Stimulated activated memory B cell treated with anti-CD40 and anti-IgM and Interleukin-4, amounts not matched to agents 10 μg/mL and 1 μg/mL and 100 μg/mL, for 72 hours (primary cell): ENCODE measurements at regions not wholly inside any gene's neighbourhood (a gene's known extent, or its start where the extent isn't known, plus 50 kb on each side); places are given as distances from the start of the nearest gene placed in this dataset.

Experiments used
- ATAC-seq: fragments of 150-1000 bp; cut with Tn5 transposase; 2 replicates; pipeline ENCODE4 v1.10.0; 2021
- H3K27ac Mint-ChIP-seq: one replicate; pipeline ENCODE4 v1.8.0; 2022; ENCODE audit warnings: mild to moderate bottlenecking, mixed read lengths
- H3K27me3 Mint-ChIP-seq: one replicate; pipeline ENCODE4 v1.8.0; 2022; ENCODE audit warnings: mixed read lengths
- H3K36me3 Mint-ChIP-seq: one replicate; pipeline ENCODE4 v1.8.0; 2022; ENCODE audit warnings: mixed read lengths
- H3K4me1 Mint-ChIP-seq: one replicate; pipeline ENCODE4 v1.8.0; 2022; ENCODE audit warnings: mixed read lengths
- H3K4me3 Mint-ChIP-seq: one replicate; pipeline ENCODE4 v1.8.0; 2022; ENCODE audit warnings: mild to moderate bottlenecking, moderate library complexity, mixed read lengths
- H3K9me3 Mint-ChIP-seq: one replicate; pipeline ENCODE4 v1.8.0; 2022; ENCODE audit warnings: mixed read lengths

- Mint-ChIP-seq H3K4me1 (peaks cover 18% of the 10 kb centered on the region), H3K36me3 (no peaks in the 10 kb centered on the region), H3K9me3 (no peaks in the 10 kb centered on the region), H3K27me3 (peaks cover 75% of the 10 kb centered on the region), H3K4me3 (no peak overlapping the region), H3K27ac (no peak overlapping the region)
- ATAC-seq = no peak
These were observed 345.3 kb downstream of the MATN1 start for GRCh38 chr1:30378003-30378596.

- no peak overlapping the region for H3K4me3 Mint-ChIP-seq
- H3K9me3 Mint-ChIP-seq = no peaks in the 10 kb centered on the region
- ATAC-seq = no peak
- H3K27ac Mint-ChIP-seq = no peak overlapping the region
- peaks cover 77% of the 10 kb centered on the region for H3K27me3 Mint-ChIP-seq
- H3K36me3 Mint-ChIP-seq = no peaks in the 10 kb centered on the region
- H3K4me1 Mint-ChIP-seq = peaks cover 18% of the 10 kb centered on the region
These were observed 346.0 kb downstream of the MATN1 start for GRCh38 chr1:30377230-30378002.

GRCh38 chr1:30376054-30376697, 347.2 kb downstream of the MATN1 start:
- H3K27ac Mint-ChIP-seq = no peak overlapping the region
- no peak for ATAC-seq
- H3K4me3 Mint-ChIP-seq = no peak overlapping the region
- H3K4me1 Mint-ChIP-seq = peaks cover 18% of the 10 kb centered on the region
- peaks cover 74% of the 10 kb centered on the region for H3K27me3 Mint-ChIP-seq
- no peaks in the 10 kb centered on the region for H3K36me3 Mint-ChIP-seq
- H3K9me3 Mint-ChIP-seq = no peaks in the 10 kb centered on the region

DNA sequence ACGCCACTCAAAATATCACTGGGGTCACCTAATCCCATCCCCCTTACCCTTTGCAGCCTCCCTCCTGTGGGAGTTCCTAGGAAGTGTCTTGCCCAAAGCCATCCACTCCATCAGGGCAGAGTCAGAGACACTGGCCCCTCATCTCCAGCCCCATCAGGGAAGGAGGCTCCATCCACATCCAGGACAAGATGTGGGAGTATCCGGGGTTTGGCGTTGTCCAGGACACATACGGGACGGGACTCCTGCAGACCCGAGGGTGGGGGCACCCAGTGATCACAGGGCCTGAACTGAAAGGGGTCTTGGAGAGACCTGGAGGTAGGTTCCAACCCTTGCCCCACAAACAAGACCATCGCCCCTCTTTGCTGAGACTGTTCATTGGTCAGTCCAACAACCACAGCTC, 348.2 kb downstream of the MATN1 start:
- no peak for ATAC-seq
- H3K4me3 Mint-ChIP-seq = no peak overlapping the region
- no peaks in the 10 kb centered on the region for H3K9me3 Mint-ChIP-seq
- no peaks in the 10 kb centered on the region for H3K36me3 Mint-ChIP-seq
- H3K27me3 Mint-ChIP-seq = peaks cover 73% of the 10 kb centered on the region
- peaks cover 12% of the 10 kb centered on the region for H3K4me1 Mint-ChIP-seq
- H3K27ac Mint-ChIP-seq = no peak overlapping the region

DNA sequence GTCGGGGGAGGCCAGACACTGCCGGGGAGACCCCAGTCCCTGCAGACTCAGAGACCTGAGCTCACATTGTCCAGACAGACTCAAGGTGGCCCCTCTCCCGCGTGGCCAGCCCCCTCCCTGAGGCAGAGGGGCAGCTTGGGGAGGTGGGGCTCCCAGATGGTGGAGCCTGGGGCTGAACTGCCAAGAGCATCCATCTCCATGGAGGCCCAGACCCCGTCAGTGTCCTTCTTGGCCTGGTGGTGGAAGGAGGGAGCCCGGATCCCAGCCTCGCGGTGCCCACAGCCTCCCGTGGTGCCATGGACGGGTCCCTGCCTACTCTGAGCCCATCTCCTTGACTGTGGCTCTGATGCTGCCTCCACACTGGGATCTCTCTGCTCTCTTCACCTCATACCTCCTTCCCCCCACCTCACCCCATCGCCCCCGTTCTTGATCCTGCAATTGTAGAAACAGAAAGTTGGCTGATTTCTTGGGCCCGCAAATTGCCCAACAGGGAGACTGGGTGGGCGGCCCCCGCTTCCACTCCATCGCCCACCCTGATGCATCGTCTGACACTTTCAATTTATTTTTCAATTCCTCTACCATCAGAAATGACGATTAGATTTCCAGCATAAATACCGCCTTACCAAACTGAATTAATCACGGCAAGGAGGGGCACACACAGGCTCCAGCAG, 348.9 kb downstream of the MATN1 start:
- peaks cover 6% of the 10 kb centered on the region for H3K4me1 Mint-ChIP-seq
- no peaks in the 10 kb centered on the region for H3K36me3 Mint-ChIP-seq
- no peak overlapping the region for H3K27ac Mint-ChIP-seq
- no peaks in the 10 kb centered on the region for H3K9me3 Mint-ChIP-seq
- H3K4me3 Mint-ChIP-seq = no peak overlapping the region
- H3K27me3 Mint-ChIP-seq = peaks cover 67% of the 10 kb centered on the region
- ATAC-seq = no peak

DNA sequence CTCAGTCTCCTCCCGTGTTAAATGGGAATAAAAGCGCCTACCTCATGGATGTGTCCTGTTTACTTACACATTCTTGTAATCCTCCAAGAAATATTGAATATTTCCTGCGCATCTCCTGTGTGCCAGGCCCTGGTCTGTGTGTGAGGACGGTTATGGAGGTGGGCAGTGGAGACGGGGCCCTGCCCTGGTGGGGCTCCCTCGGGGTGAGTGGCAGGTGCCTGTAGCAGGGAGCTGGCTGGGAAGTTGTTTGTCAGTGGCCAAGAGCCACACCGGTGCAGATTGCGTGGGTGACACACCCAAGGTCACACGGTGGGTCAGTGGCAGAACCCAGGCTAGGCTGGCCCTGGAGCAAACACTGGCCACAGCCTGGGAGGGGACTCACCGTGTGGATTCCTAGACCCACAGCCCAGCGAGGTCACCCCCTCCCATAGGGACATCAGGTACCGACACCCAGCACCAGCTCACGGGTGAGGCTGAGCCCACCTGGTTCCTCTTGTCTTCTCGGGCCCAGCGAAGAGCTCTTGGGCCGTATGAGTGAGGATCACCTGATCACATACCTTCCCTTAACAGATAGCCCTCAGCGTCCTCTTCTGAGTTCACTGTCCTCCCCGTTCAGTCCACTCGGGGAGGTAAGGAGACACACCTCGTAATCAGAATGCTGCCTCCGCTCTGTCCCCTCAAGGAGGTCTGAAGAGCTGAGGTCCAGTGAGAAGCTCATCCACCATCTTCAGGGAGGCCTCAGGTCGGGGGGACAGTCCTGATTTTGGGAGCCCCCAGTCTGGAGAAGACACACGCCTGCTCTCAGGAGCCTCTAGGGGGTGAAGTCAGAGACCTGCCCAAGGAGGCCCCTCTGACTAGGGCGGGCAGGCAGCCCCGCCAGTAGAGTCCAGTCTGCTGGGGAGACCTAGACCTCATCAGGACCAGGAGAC, 349.6 kb downstream of the MATN1 start:
- H3K9me3 Mint-ChIP-seq = no peaks in the 10 kb centered on the region
- H3K4me3 Mint-ChIP-seq = no peak overlapping the region
- peak; percentile 22 for ATAC-seq
- H3K4me1 Mint-ChIP-seq = no peaks in the 10 kb centered on the region
- no peak overlapping the region for H3K27ac Mint-ChIP-seq
- H3K27me3 Mint-ChIP-seq = peaks cover 60% of the 10 kb centered on the region
- H3K36me3 Mint-ChIP-seq = no peaks in the 10 kb centered on the region

DNA sequence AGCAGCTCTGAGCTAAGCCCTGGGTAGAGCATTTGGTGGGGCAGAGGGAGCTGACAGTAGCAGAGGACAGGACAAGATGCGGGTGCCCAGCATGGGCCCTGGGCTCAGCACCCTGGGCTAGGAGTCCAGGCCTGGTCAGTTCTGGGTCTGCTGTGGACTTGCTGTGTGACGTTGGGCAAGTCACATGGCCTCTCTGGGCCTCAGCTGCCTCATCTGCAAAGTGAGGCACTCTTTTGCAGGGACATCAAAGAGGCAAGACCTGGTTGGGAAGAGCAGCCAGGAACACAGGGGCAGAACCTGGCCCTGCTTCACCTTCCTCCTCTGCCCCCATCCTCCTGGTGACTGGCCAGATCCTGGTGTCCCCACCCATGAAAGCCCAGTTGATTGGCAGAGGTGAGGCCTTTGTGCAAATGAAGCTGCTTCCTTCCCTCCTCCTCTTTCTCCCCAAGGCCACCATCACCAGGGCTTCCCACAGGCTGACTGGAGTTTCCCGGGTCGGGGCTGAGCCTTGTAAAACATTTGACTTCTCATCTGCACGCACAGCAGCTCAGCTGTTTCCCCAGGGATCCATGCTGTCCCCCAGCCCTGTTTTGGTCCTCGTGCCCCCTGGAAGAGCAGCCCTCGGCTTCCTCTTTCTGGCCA, 350.5 kb downstream of the MATN1 start:
- Mint-ChIP-seq H3K4me3 (no peak overlapping the region), H3K27ac (no peak overlapping the region), H3K4me1 (no peaks in the 10 kb centered on the region), H3K27me3 (peaks cover 56% of the 10 kb centered on the region), H3K9me3 (no peaks in the 10 kb centered on the region), H3K36me3 (no peaks in the 10 kb centered on the region)
- ATAC-seq = no peak

GRCh38 chr1:30371888-30372791, 351.2 kb downstream of the MATN1 start:
- H3K36me3 Mint-ChIP-seq = no peaks in the 10 kb centered on the region
- H3K4me3 Mint-ChIP-seq = no peak overlapping the region
- no peaks in the 10 kb centered on the region for H3K4me1 Mint-ChIP-seq
- H3K27me3 Mint-ChIP-seq = peaks cover 48% of the 10 kb centered on the region
- no peak for ATAC-seq
- H3K27ac Mint-ChIP-seq = no peak overlapping the region
- no peaks in the 10 kb centered on the region for H3K9me3 Mint-ChIP-seq

- no peak for ATAC-seq
- Mint-ChIP-seq H3K27ac (no peak overlapping the region), H3K9me3 (no peaks in the 10 kb centered on the region), H3K4me1 (no peaks in the 10 kb centered on the region), H3K36me3 (no peaks in the 10 kb centered on the region), H3K4me3 (no peak overlapping the region), H3K27me3 (peaks cover 40% of the 10 kb centered on the region)
These were observed 352.1 kb downstream of the MATN1 start for GRCh38 chr1:30371179-30371788.

DNA sequence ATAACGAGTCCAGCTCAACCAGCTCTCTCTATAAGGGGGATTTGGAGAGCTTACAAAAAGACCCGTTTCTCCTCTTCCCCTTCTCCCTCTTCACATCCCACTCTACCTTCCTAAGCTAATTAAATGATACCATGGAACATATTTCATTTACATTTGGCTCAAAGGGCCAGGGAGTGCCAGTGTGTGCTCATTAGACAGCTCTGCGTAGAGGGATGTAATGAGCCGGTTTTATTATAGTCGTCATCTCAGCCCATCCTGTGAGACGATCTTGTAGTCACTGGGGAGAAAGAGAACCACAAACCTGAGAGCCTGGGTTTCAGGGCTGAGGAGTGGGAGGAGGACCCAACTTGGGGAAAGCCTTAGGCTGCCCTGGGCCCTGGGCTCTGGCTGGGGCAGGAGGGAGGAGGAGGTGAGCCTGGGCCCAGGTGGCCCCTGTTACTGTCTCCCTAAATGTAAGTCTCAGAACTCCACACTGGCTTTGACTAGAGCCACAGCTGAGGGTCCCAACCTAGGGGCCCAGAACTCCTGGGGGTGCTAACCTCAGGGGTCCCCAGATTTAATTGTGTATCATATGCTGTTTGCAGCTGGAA, 354.6 kb downstream of the MATN1 start:
- H3K27ac Mint-ChIP-seq = no peak overlapping the region
- no peaks in the 10 kb centered on the region for H3K36me3 Mint-ChIP-seq

GRCh38 chr1:30366911-30367310, 356.5 kb downstream of the MATN1 start:
- H3K9me3 Mint-ChIP-seq = no peaks in the 10 kb centered on the region
- ATAC-seq = no peak
- peaks cover 12% of the 10 kb centered on the region for H3K27me3 Mint-ChIP-seq
- H3K4me3 Mint-ChIP-seq = no peak overlapping the region
- no peaks in the 10 kb centered on the region for H3K4me1 Mint-ChIP-seq
- H3K36me3 Mint-ChIP-seq = no peaks in the 10 kb centered on the region
- H3K27ac Mint-ChIP-seq = no peak overlapping the region

More for the DNA sequence above, 354.6 kb downstream of the MATN1 start:
- no peak for ATAC-seq
- Mint-ChIP-seq H3K4me3 (no peak overlapping the region), H3K9me3 (no peaks in the 10 kb centered on the region), H3K27me3 (peaks cover 16% of the 10 kb centered on the region), H3K4me1 (no peaks in the 10 kb centered on the region)

DNA sequence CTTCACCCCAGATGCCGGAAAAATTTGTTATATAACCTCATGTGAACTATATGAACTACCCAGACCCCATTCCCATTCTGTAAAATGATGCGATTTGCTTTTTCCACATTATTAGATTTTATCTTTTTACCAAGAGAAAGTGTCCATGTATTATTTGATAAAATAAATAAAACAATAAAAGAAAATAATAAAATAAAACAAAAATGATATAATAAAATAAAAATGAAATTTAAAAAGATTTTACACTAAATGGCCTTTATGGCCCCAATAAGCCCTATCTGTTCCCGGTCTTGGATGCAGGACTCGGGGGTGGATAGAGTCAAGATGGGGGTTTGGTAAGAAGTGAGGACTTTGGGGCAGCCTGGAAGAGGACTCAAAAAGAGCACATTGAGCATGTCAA, 357.2 kb downstream of the MATN1 start:
- Mint-ChIP-seq H3K4me1 (no peaks in the 10 kb centered on the region), H3K36me3 (no peaks in the 10 kb centered on the region), H3K9me3 (no peaks in the 10 kb centered on the region), H3K4me3 (no peak overlapping the region), H3K27me3 (peaks cover 16% of the 10 kb centered on the region), H3K27ac (no peak overlapping the region)
- ATAC-seq = no peak

- no peaks in the 10 kb centered on the region for H3K4me1 Mint-ChIP-seq
- H3K4me3 Mint-ChIP-seq = no peak overlapping the region
- no peaks in the 10 kb centered on the region for H3K36me3 Mint-ChIP-seq
- peaks cover 16% of the 10 kb centered on the region for H3K27me3 Mint-ChIP-seq
- no peak for ATAC-seq
- no peaks in the 10 kb centered on the region for H3K9me3 Mint-ChIP-seq
- no peak overlapping the region for H3K27ac Mint-ChIP-seq
These were observed 357.8 kb downstream of the MATN1 start for GRCh38 chr1:30365596-30365995.
